Stimulated activated naive B cell treated with anti-CD40 and anti-IgM and Interleukin-4, amounts not matched to agents 10 μg/mL and 1 μg/mL and 100 μg/mL, for 72 hours (primary cell): ENCODE measurements at regions not wholly inside any gene's neighbourhood (a gene's known extent, or its start where the extent isn't known, plus 50 kb on each side); places are given as distances from the start of the nearest gene placed in this dataset.

Source experiments
- ATAC-seq, 2 donors: fragments of 150-1000 bp; cut with Tn5 transposase; replicated peaks; 2 replicates each; pipeline ENCODE4 v1.10.0; 2021; ENCODE audit warnings: moderate library complexity in 1 of 2
- DNase-seq: peaks from one replicate; pipeline ENCODE4 v3.0.0; 2021
- H3K27ac Mint-ChIP-seq: one replicate; pipeline ENCODE4 v1.8.0; 2022; ENCODE audit warnings: mild to moderate bottlenecking, mixed read lengths
- H3K27me3 Mint-ChIP-seq, 2 donors: one replicate each; pipeline ENCODE4 v1.8.0; 2022; ENCODE audit warnings: mixed read lengths in 2 of 2
- H3K36me3 Mint-ChIP-seq, 2 donors: one replicate each; pipeline ENCODE4 v1.8.0; 2022; ENCODE audit warnings: mixed read lengths in 2 of 2, mild to moderate bottlenecking in 1 of 2
- H3K4me1 Mint-ChIP-seq, 2 donors: one replicate each; pipeline ENCODE4 v1.8.0; 2022; ENCODE audit warnings: mixed read lengths in 2 of 2, mild to moderate bottlenecking in 1 of 2
- H3K4me3 Mint-ChIP-seq, 2 donors: one replicate each; pipeline ENCODE4 v1.8.0; 2022; ENCODE audit warnings: mild to moderate bottlenecking in 2 of 2, mixed read lengths in 2 of 2, moderate library complexity in 1 of 2
- H3K9me3 Mint-ChIP-seq, 2 donors: one replicate each; pipeline ENCODE4 v1.8.0; 2022; ENCODE audit warnings: mixed read lengths in 2 of 2, mild to moderate bottlenecking in 1 of 2

- no peak for DNase-seq
- H3K27me3 Mint-ChIP-seq, result no peaks in the 10 kb centered on the region
- no peak overlapping the region for H3K27ac Mint-ChIP-seq
- no peak for ATAC-seq
- H3K4me3 Mint-ChIP-seq, result no peak overlapping the region
- H3K9me3 Mint-ChIP-seq, result no peaks in the 10 kb centered on the region
- H3K36me3 Mint-ChIP-seq, result no peaks in the 10 kb centered on the region
- H3K4me1 Mint-ChIP-seq, result no peaks in the 10 kb centered on the region
Observed at GRCh38 chr18:53701697-53702096, 522.8 kb downstream of the MBD2 start.

GRCh38 chr18:53698907-53699306 is 525.6 kb downstream of the MBD2 start:
- ATAC-seq, result peak in 1 of 2 donors; percentile 48
- Mint-ChIP-seq H3K27me3 (no peaks in the 10 kb centered on the region), H3K36me3 (no peaks in the 10 kb centered on the region), H3K9me3 (peaks cover 3 to 4% of the 10 kb centered on the region in 2 donors), H3K4me1 (no peaks in the 10 kb centered on the region), H3K4me3 (no peak overlapping the region), H3K27ac (no peak overlapping the region)
- DNase-seq, result no peak

GRCh38 chr18:53689886-53690285 is 534.6 kb downstream of the MBD2 start:
- no peak overlapping the region for H3K4me3 Mint-ChIP-seq
- no peaks in the 10 kb centered on the region for H3K27me3 Mint-ChIP-seq
- ATAC-seq, result no peak
- no peaks in the 10 kb centered on the region for H3K36me3 Mint-ChIP-seq
- peaks cover 0 to 4% of the 10 kb centered on the region in 2 donors for H3K9me3 Mint-ChIP-seq
- no peaks in the 10 kb centered on the region for H3K4me1 Mint-ChIP-seq
- H3K27ac Mint-ChIP-seq, result no peak overlapping the region
- DNase-seq, result no peak

- Mint-ChIP-seq H3K9me3 (peaks cover 0 to 2% of the 10 kb centered on the region in 2 donors), H3K4me1 (no peaks in the 10 kb centered on the region), H3K4me3 (no peak overlapping the region), H3K27me3 (no peaks in the 10 kb centered on the region), H3K36me3 (no peaks in the 10 kb centered on the region), H3K27ac (no peak overlapping the region)
- DNase-seq, result no peak
- no peak for ATAC-seq
Observed at GRCh38 chr18:53686965-53687364, 537.5 kb downstream of the MBD2 start.

GRCh38 chr18:53682796-53683195 is 541.7 kb downstream of the MBD2 start:
- no peak overlapping the region for H3K27ac Mint-ChIP-seq
- H3K4me1 Mint-ChIP-seq, result no peaks in the 10 kb centered on the region
- DNase-seq, result no peak
- no peak overlapping the region for H3K4me3 Mint-ChIP-seq
- no peak for ATAC-seq
- H3K36me3 Mint-ChIP-seq, result no peaks in the 10 kb centered on the region
- peaks cover 0 to 2% of the 10 kb centered on the region in 2 donors for H3K9me3 Mint-ChIP-seq
- H3K27me3 Mint-ChIP-seq, result no peaks in the 10 kb centered on the region

- H3K27ac Mint-ChIP-seq, result no peak overlapping the region
- DNase-seq (no peak), ATAC-seq (no peak)
- peaks cover 0 to 4% of the 10 kb centered on the region in 2 donors for H3K9me3 Mint-ChIP-seq
- H3K4me3 Mint-ChIP-seq, result no peak overlapping the region
- H3K27me3 Mint-ChIP-seq, result no peaks in the 10 kb centered on the region
- H3K4me1 Mint-ChIP-seq, result no peaks in the 10 kb centered on the region
- no peaks in the 10 kb centered on the region for H3K36me3 Mint-ChIP-seq
Observed at GRCh38 chr18:53677480-53677879, 547.0 kb downstream of the MBD2 start.

- H3K27me3 Mint-ChIP-seq, result no peaks in the 10 kb centered on the region
- H3K27ac Mint-ChIP-seq, result no peak overlapping the region
- no peak for ATAC-seq
- H3K9me3 Mint-ChIP-seq, result peaks cover 13 to 19% of the 10 kb centered on the region in 2 donors
- H3K4me3 Mint-ChIP-seq, result no peak overlapping the region
- DNase-seq, result no peak
- no peaks in the 10 kb centered on the region for H3K4me1 Mint-ChIP-seq
- H3K36me3 Mint-ChIP-seq, result no peaks in the 10 kb centered on the region
Observed at GRCh38 chr18:53665701-53666100, 558.8 kb downstream of the MBD2 start.

- no peaks in the 10 kb centered on the region for H3K27me3 Mint-ChIP-seq
- no peak overlapping the region for H3K27ac Mint-ChIP-seq
- no peaks in the 10 kb centered on the region for H3K4me1 Mint-ChIP-seq
- DNase-seq (no peak), ATAC-seq (no peak)
- H3K36me3 Mint-ChIP-seq, result no peaks in the 10 kb centered on the region
- H3K9me3 Mint-ChIP-seq, result peaks cover 9 to 15% of the 10 kb centered on the region in 2 donors
- no peak overlapping the region for H3K4me3 Mint-ChIP-seq
Observed at GRCh38 chr18:53664575-53664974, 559.9 kb downstream of the MBD2 start.

GRCh38 chr18:53660306-53660705 is 564.2 kb downstream of the MBD2 start:
- Mint-ChIP-seq H3K4me3 (no peak overlapping the region), H3K27ac (no peak overlapping the region), H3K4me1 (no peaks in the 10 kb centered on the region)

GRCh38 chr18:53657257-53657656 is 567.2 kb downstream of the MBD2 start:
- ATAC-seq, result no peak
- Mint-ChIP-seq H3K27me3 (no peaks in the 10 kb centered on the region), H3K27ac (no peak overlapping the region), H3K4me3 (no peak overlapping the region), H3K36me3 (no peaks in the 10 kb centered on the region), H3K4me1 (no peaks in the 10 kb centered on the region), H3K9me3 (peaks cover 6 to 7% of the 10 kb centered on the region in 2 donors)
- DNase-seq, result no peak

More at GRCh38 chr18:53660306-53660705, 564.2 kb downstream of the MBD2 start:
- no peaks in the 10 kb centered on the region for H3K36me3 Mint-ChIP-seq
- H3K27me3 Mint-ChIP-seq, result no peaks in the 10 kb centered on the region
- no peak for DNase-seq
- peaks cover 13% of the 10 kb centered on the region in 2 donors for H3K9me3 Mint-ChIP-seq
- ATAC-seq, result no peak

- Mint-ChIP-seq H3K9me3 (no peaks in the 10 kb centered on the region), H3K4me3 (no peak overlapping the region), H3K36me3 (no peaks in the 10 kb centered on the region), H3K27me3 (no peaks in the 10 kb centered on the region), H3K4me1 (no peaks in the 10 kb centered on the region), H3K27ac (no peak overlapping the region)
- ATAC-seq (no peak), DNase-seq (no peak)
Observed at GRCh38 chr18:53649621-53650020, 574.8 kb downstream of the MBD2 start.

- no peak for ATAC-seq
- Mint-ChIP-seq H3K4me3 (no peak overlapping the region), H3K4me1 (no peaks in the 10 kb centered on the region), H3K36me3 (no peaks in the 10 kb centered on the region), H3K27me3 (no peaks in the 10 kb centered on the region), H3K9me3 (peaks cover 4 to 5% of the 10 kb centered on the region in 2 donors), H3K27ac (no peak overlapping the region)
- DNase-seq, result no peak
Observed at GRCh38 chr18:53644799-53645471, 579.5 kb downstream of the MBD2 start.

GRCh38 chr18:53639687-53640086 is 584.8 kb downstream of the MBD2 start:
- H3K27ac Mint-ChIP-seq, result no peak overlapping the region
- ATAC-seq, result no peak
- peaks cover 4 to 5% of the 10 kb centered on the region in 2 donors for H3K9me3 Mint-ChIP-seq
- no peak for DNase-seq
- no peaks in the 10 kb centered on the region for H3K36me3 Mint-ChIP-seq
- no peak overlapping the region for H3K4me3 Mint-ChIP-seq
- H3K27me3 Mint-ChIP-seq, result no peaks in the 10 kb centered on the region
- H3K4me1 Mint-ChIP-seq, result no peaks in the 10 kb centered on the region

GRCh38 chr18:53629337-53629736 is 595.1 kb downstream of the MBD2 start:
- Mint-ChIP-seq H3K4me1 (no peaks in the 10 kb centered on the region), H3K4me3 (no peak overlapping the region), H3K9me3 (peaks cover 11 to 25% of the 10 kb centered on the region in 2 donors), H3K27me3 (no peaks in the 10 kb centered on the region), H3K27ac (no peak overlapping the region), H3K36me3 (no peaks in the 10 kb centered on the region)
- no peak for DNase-seq
- ATAC-seq, result no peak

- no peak for ATAC-seq
- no peak for DNase-seq
Observed at GRCh38 chr18:53625997-53626599, 598.4 kb downstream of the MBD2 start.

More at GRCh38 chr18:53625997-53626599, 598.4 kb downstream of the MBD2 start:
- no peaks in the 10 kb centered on the region for H3K36me3 Mint-ChIP-seq
- H3K27me3 Mint-ChIP-seq, result no peaks in the 10 kb centered on the region
- peaks cover 1 to 9% of the 10 kb centered on the region in 2 donors for H3K9me3 Mint-ChIP-seq
- H3K4me1 Mint-ChIP-seq, result no peaks in the 10 kb centered on the region
- no peak overlapping the region for H3K27ac Mint-ChIP-seq
- no peak overlapping the region for H3K4me3 Mint-ChIP-seq
